OCI-LY1 (cell line): ENCODE measurements at regions not wholly inside any gene's neighbourhood (a gene's known extent, or its start where the extent isn't known, plus 50 kb on each side); places are given as distances from the start of the nearest gene placed in this dataset.

Source experiments
- H2AFZ ChIP-seq: fragments of 200-600 bp; sonication (generic), shearing (Covaris generic); 2 replicates; pipeline ENCODE4 v1.6.0; 2014; ENCODE audit warnings: antibody characterized with exemption, mild to moderate bottlenecking, low read length
- H3F3A ChIP-seq: fragments of 200-600 bp; sonication (generic), shearing (Covaris generic); 2 replicates; pipeline ENCODE4 v1.6.0; 2014; ENCODE audit warnings: mild to moderate bottlenecking, antibody characterized with exemption, low read length, moderate library complexity; ENCODE audit not compliant: insufficient read depth
- H3K27ac ChIP-seq: fragments of 200-600 bp; sonication (generic); 2 replicates; pipeline ENCODE4 v1.5.1; 2014; ENCODE audit warnings: low read length, mixed run types, mild to moderate bottlenecking, low read depth; ENCODE audit not compliant: poor library complexity, severe bottlenecking
- H3K27me3 ChIP-seq: fragments of 200-600 bp; sonication (generic); 2 replicates; pipeline ENCODE4 v1.6.0; 2014; ENCODE audit warnings: antibody characterized with exemption, mild to moderate bottlenecking, low read length, moderate library complexity; ENCODE audit not compliant: insufficient read depth
- H3K36me3 ChIP-seq: fragments of 200-600 bp; sonication (generic); 2 replicates; pipeline ENCODE4 v1.6.1; 2014; ENCODE audit warnings: mild to moderate bottlenecking, antibody characterized with exemption, low read length, moderate library complexity, mixed read lengths; ENCODE audit not compliant: insufficient read depth
- H3K4me1 ChIP-seq: fragments of 200-600 bp; sonication (generic); 2 replicates; pipeline ENCODE4 v1.5.1; 2014; ENCODE audit warnings: mild to moderate bottlenecking, low read length, moderate library complexity; ENCODE audit not compliant: insufficient read depth, severe bottlenecking
- H3K4me2 ChIP-seq: fragments of 200-600 bp; sonication (generic), shearing (Covaris generic); 2 replicates; pipeline ENCODE4 v1.6.1; 2014; ENCODE audit warnings: low read length
- H3K4me3 ChIP-seq: fragments of 200-600 bp; sonication (generic); 2 replicates; pipeline ENCODE4 v1.5.1; 2014; ENCODE audit warnings: low read length, low read depth, mild to moderate bottlenecking, mixed read lengths; ENCODE audit not compliant: poor library complexity, severe bottlenecking
- H3K79me2 ChIP-seq: fragments of 200-600 bp; shearing (Covaris generic); 2 replicates; pipeline ENCODE4 v1.6.1; 2016; ENCODE audit warnings: mixed run types, low read length, mixed read lengths; ENCODE audit not compliant: insufficient read depth
- H3K9ac ChIP-seq: fragments of 200-600 bp; sonication (generic), shearing (Covaris generic); 2 replicates; pipeline ENCODE4 v1.6.1; 2014; ENCODE audit warnings: mild to moderate bottlenecking, low read length, mixed read lengths
- H3K9me2 ChIP-seq: fragments of 200-600 bp; sonication (generic), shearing (Covaris generic); 2 replicates; pipeline ENCODE4 v1.6.1; 2014; ENCODE audit warnings: low read depth, mild to moderate bottlenecking, low read length, mixed read lengths
- H3K9me3 ChIP-seq: fragments of 200-600 bp; shearing (Covaris generic); 2 replicates; pipeline ENCODE4 v1.6.1; 2014; ENCODE audit warnings: low read length, mixed read lengths
- H4K20me1 ChIP-seq: fragments of 200-600 bp; sonication (generic), shearing (Covaris generic); 2 replicates; pipeline ENCODE4 v1.6.0; 2016; ENCODE audit warnings: mild to moderate bottlenecking, low read length; ENCODE audit not compliant: insufficient read depth
- EZH2 ChIP-seq: fragments of 200-600 bp; sonication (generic), shearing (Covaris generic); IDR thresholded peaks from 2 replicates; pipeline ENCODE4 v1.8.0; 2017; ENCODE audit warnings: borderline replicate concordance, mixed run types, mild to moderate bottlenecking, antibody characterized with exemption, low read length, moderate library complexity, mixed read lengths
- TF ChIP-seq, protein P1 (sequence below): fragments of 200-600 bp; sonication (generic), shearing (Covaris generic); IDR thresholded peaks from 2 replicates; pipeline ENCODE4 v1.5.1; 2017; ENCODE audit warnings: mild to moderate bottlenecking, antibody characterized with exemption, low read length, moderate library complexity, mixed read lengths

GRCh38 chr4:181761156-181761555 lies 482.0 kb upstream of the TENM3 start:
- H3K27ac ChIP-seq, result no peak overlapping the region
- no peak overlapping the region for H3K9ac ChIP-seq
- H2AFZ ChIP-seq, result no peak overlapping the region
- no peaks in the 10 kb centered on the region for H3K79me2 ChIP-seq
- H3K4me1 ChIP-seq, result no peaks in the 10 kb centered on the region
- H3K36me3 ChIP-seq, result no peaks in the 10 kb centered on the region
- no peak overlapping the region for H3K4me3 ChIP-seq
- no peaks in the 10 kb centered on the region for H3F3A ChIP-seq
- TF ChIP-seq, protein P1, sequence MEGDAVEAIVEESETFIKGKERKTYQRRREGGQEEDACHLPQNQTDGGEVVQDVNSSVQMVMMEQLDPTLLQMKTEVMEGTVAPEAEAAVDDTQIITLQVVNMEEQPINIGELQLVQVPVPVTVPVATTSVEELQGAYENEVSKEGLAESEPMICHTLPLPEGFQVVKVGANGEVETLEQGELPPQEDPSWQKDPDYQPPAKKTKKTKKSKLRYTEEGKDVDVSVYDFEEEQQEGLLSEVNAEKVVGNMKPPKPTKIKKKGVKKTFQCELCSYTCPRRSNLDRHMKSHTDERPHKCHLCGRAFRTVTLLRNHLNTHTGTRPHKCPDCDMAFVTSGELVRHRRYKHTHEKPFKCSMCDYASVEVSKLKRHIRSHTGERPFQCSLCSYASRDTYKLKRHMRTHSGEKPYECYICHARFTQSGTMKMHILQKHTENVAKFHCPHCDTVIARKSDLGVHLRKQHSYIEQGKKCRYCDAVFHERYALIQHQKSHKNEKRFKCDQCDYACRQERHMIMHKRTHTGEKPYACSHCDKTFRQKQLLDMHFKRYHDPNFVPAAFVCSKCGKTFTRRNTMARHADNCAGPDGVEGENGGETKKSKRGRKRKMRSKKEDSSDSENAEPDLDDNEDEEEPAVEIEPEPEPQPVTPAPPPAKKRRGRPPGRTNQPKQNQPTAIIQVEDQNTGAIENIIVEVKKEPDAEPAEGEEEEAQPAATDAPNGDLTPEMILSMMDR, result no peak
- no peak for TF ChIP-seq EZH2
- no peaks in the 10 kb centered on the region for H4K20me1 ChIP-seq
- H3K9me3 ChIP-seq, result no peaks in the 10 kb centered on the region
- no peaks in the 10 kb centered on the region for H3K27me3 ChIP-seq
- H3K4me2 ChIP-seq, result no peak overlapping the region
- H3K9me2 ChIP-seq, result no peaks in the 10 kb centered on the region

GRCh38 chr4:181766061-181766548 lies 477.1 kb upstream of the TENM3 start:
- no peaks in the 10 kb centered on the region for H3K27me3 ChIP-seq
- TF ChIP-seq, protein P1, result no peak
- TF ChIP-seq EZH2, result no peak
- H3K79me2 ChIP-seq, result no peaks in the 10 kb centered on the region
- H4K20me1 ChIP-seq, result no peaks in the 10 kb centered on the region
- no peaks in the 10 kb centered on the region for H3K36me3 ChIP-seq
- no peaks in the 10 kb centered on the region for H3K9me2 ChIP-seq
- no peaks in the 10 kb centered on the region for H3K4me1 ChIP-seq
- H3K9ac ChIP-seq, result no peak overlapping the region
- no peak overlapping the region for H3K4me2 ChIP-seq
- H3K9me3 ChIP-seq, result no peaks in the 10 kb centered on the region
- no peak overlapping the region for H2AFZ ChIP-seq
- no peaks in the 10 kb centered on the region for H3F3A ChIP-seq
- no peak overlapping the region for H3K27ac ChIP-seq
- no peak overlapping the region for H3K4me3 ChIP-seq

DNA sequence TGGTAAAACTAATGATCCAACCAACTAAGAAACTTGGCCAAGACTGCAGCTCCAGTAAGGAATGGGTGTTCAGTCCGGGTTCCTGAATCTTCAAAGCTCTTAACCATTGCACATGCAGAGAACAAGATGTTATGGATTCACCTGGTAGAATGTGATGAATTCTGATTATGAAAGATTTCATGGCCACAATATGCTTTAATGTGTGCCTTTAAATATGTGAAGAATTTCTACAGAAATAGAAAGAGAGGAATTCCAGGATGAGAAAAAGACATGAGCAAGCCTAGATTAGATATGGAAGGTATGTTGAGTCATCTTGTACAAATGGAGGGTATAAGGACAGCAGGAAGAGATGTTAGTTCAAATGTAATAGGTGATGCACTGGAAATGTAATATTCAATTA lies 472.2 kb upstream of the TENM3 start:
- Histone ChIP-seq H3K36me3 (no peaks in the 10 kb centered on the region), H3K4me1 (no peaks in the 10 kb centered on the region), H3F3A (no peaks in the 10 kb centered on the region), H3K27me3 (no peaks in the 10 kb centered on the region), H3K79me2 (no peaks in the 10 kb centered on the region), H3K9me2 (no peaks in the 10 kb centered on the region), H3K27ac (no peak overlapping the region), H3K4me3 (no peak overlapping the region), H3K4me2 (no peak overlapping the region), H3K9me3 (no peaks in the 10 kb centered on the region), H3K9ac (no peak overlapping the region), H2AFZ (no peak overlapping the region), H4K20me1 (no peaks in the 10 kb centered on the region)
- TF ChIP-seq EZH2, result no peak
- TF ChIP-seq, protein P1, result no peak
